IMR-90 (cell line): ENCODE measurements at regions not wholly inside any gene's neighbourhood (a gene's known extent, or its start where the extent isn't known, plus 50 kb on each side); places are given as distances from the start of the nearest gene placed in this dataset.

Experiments
- ATAC-seq: fragments of 200-7000 bp; cut with Tn5 transposase; 2 replicates; pipeline ENCODE4 v1.9.1; 2020; ENCODE audit warnings: low read depth, mild to moderate bottlenecking, moderate library complexity
- BruUV-seq: library from RNA; stranded (reverse); fragments of 400-500 nt; replicated peaks from 2 replicates; lab custom pipeline; 2021; lab: Mats Ljungman, UMichigan
- CTCF ChIA-PET: fragments of 300-600 bp; formaldehyde crosslinking; extraction: SDS; loops from one replicate; lab custom pipeline; 2021; ENCODE audit warnings: antibody characterized with exemption; lab: Yijun Ruan, JAX
- POLR2A ChIA-PET: fragments of 300-600 bp; sonication (Branson Sonifier 250); formaldehyde crosslinking; loops from one replicate; lab custom pipeline; 2022; ENCODE audit warnings: antibody characterized with exemption; ENCODE audit not compliant: unreplicated experiment; lab: Charles Lee
- DNase-seq: peaks from one replicate; pipeline ENCODE4 v3.0.0; 2013
- H2AFZ ChIP-seq: replicated peaks from 2 replicates; pipeline ENCODE3; 2013; ENCODE audit warnings: low read length, mild to moderate bottlenecking; ENCODE audit not compliant: poor library complexity
- H2AK5ac ChIP-seq: 2 replicates; pipeline ENCODE4 v1.6.1; 2013; ENCODE audit warnings: low read depth, low read length, inconsistent platforms
- H2AK9ac ChIP-seq: replicated peaks from 2 replicates; pipeline ENCODE3; 2013; ENCODE audit warnings: mild to moderate bottlenecking, low read depth, low read length, moderate library complexity; ENCODE audit not compliant: poor library complexity
- H2BK120ac ChIP-seq: 2 replicates; pipeline ENCODE4 v1.6.1; 2013; ENCODE audit warnings: low read depth, low read length, inconsistent platforms
- H2BK15ac ChIP-seq: 3 replicates; pipeline ENCODE4 v1.6.1; 2013; ENCODE audit warnings: low read depth, low read length, inconsistent platforms
- H2BK20ac ChIP-seq: 2 replicates; pipeline ENCODE4 v1.6.1; 2013; ENCODE audit warnings: low read depth, mild to moderate bottlenecking, inconsistent platforms, low read length, moderate library complexity
- H2BK5ac ChIP-seq: 2 replicates; pipeline ENCODE4 v1.6.1; 2013; ENCODE audit warnings: mild to moderate bottlenecking, low read depth, low read length, inconsistent platforms; ENCODE audit not compliant: poor library complexity, severe bottlenecking
- H3K14ac ChIP-seq: replicated peaks from 2 replicates; pipeline ENCODE4 v1.6.1; 2013; ENCODE audit warnings: low read depth, low read length, inconsistent platforms
- H3K18ac ChIP-seq: 2 replicates; pipeline ENCODE4 v1.6.1; 2013; ENCODE audit warnings: low read depth, low read length, control low read depth
- H3K23ac ChIP-seq: 2 replicates; pipeline ENCODE4 v1.6.1; 2013; ENCODE audit warnings: low read depth, low read length, inconsistent platforms
- H3K27ac ChIP-seq: 2 replicates; pipeline ENCODE4 v1.5.1; 2013; ENCODE audit warnings: mild to moderate bottlenecking, control low read depth, low read length; ENCODE audit not compliant: insufficient read depth
- H3K27me3 ChIP-seq: 2 replicates; pipeline ENCODE4 v1.6.1; 2013; ENCODE audit warnings: low read length; ENCODE audit not compliant: control insufficient read depth, insufficient read depth
- H3K36me3 ChIP-seq: 2 replicates; pipeline ENCODE4 v1.6.1; 2013; ENCODE audit warnings: low read length, mixed read lengths; ENCODE audit not compliant: control insufficient read depth, insufficient read depth
- H3K4ac ChIP-seq: 2 replicates; pipeline ENCODE4 v1.6.1; 2013; ENCODE audit warnings: low read depth, low read length, inconsistent platforms
- H3K4me1 ChIP-seq: 2 replicates; pipeline ENCODE4 v1.6.1; 2013; ENCODE audit warnings: low read length, mixed read lengths; ENCODE audit not compliant: control insufficient read depth, insufficient read depth
- H3K4me2 ChIP-seq: 2 replicates; pipeline ENCODE4 v1.6.1; 2013; ENCODE audit warnings: low read depth, mild to moderate bottlenecking, control low read depth, low read length, moderate library complexity
- H3K4me3 ChIP-seq: 2 replicates; pipeline ENCODE4 v1.5.1; 2013; ENCODE audit warnings: low read depth, mild to moderate bottlenecking, control low read depth, low read length, moderate library complexity; ENCODE audit not compliant: insufficient read depth
- H3K56ac ChIP-seq: 2 replicates; pipeline ENCODE4 v1.6.1; 2013; ENCODE audit warnings: low read length, inconsistent platforms; ENCODE audit not compliant: insufficient read depth; ENCODE audit errors: extremely low read depth
- H3K79me1 ChIP-seq, 2 experiments: 2 replicates each; pipeline ENCODE4 v1.6.1; 2013; ENCODE audit warnings: low read length in 2 of 2, inconsistent platforms in 1 of 2, low read depth in 1 of 2
- H3K9ac ChIP-seq: 2 replicates; pipeline ENCODE4 v1.6.1; 2013; ENCODE audit warnings: low read depth, low read length, control low read depth
- H3K9me1 ChIP-seq: 2 replicates; pipeline ENCODE4 v1.6.1; 2013; ENCODE audit warnings: low read length, inconsistent platforms; ENCODE audit not compliant: insufficient read depth
- H3K9me3 ChIP-seq: 2 replicates; pipeline ENCODE4 v1.6.1; 2013; ENCODE audit warnings: low read length; ENCODE audit not compliant: control insufficient read depth, insufficient read depth
- H4K20me1 ChIP-seq: 2 replicates; pipeline ENCODE4 v1.6.1; 2013; ENCODE audit warnings: low read length, inconsistent platforms; ENCODE audit not compliant: insufficient read depth
- H4K5ac ChIP-seq: 2 replicates; pipeline ENCODE4 v1.6.1; 2013; ENCODE audit warnings: mild to moderate bottlenecking, low read depth, low read length, control low read depth
- H4K8ac ChIP-seq, 2 experiments: 2 replicates each; pipeline ENCODE4 v1.6.1; 2013; ENCODE audit warnings: low read depth in 2 of 2, low read length in 2 of 2, control low read depth in 1 of 2, inconsistent platforms in 1 of 2
- H4K91ac ChIP-seq: 2 replicates; pipeline ENCODE4 v1.6.1; 2013; ENCODE audit warnings: low read depth, low read length, inconsistent platforms; ENCODE audit not compliant: insufficient read depth
- BHLHE40 ChIP-seq: fragments of 150-350 bp; IDR thresholded peaks from 2 replicates; pipeline ENCODE4 v1.6.1; 2016; ENCODE audit warnings: mild to moderate bottlenecking, low read depth, low read length
- CEBPB ChIP-seq: IDR thresholded peaks from 2 replicates; pipeline ENCODE4 v1.6.1; 2012; ENCODE audit warnings: low read depth, low read length, improper control_type of control experiment
- CHD1 ChIP-seq: IDR thresholded peaks from 2 replicates; pipeline ENCODE4 v1.6.1; 2012; ENCODE audit warnings: low read depth, low read length, improper control_type of control experiment
- ELK1 ChIP-seq: fragments of 150-350 bp; IDR thresholded peaks from 2 replicates; pipeline ENCODE4 v1.6.1; 2016; ENCODE audit warnings: low read depth, mild to moderate bottlenecking, low read length, moderate library complexity, borderline replicate concordance
- FOS ChIP-seq: fragments of 150-350 bp; IDR thresholded peaks from 2 replicates; pipeline ENCODE4 v1.6.1; 2016; ENCODE audit warnings: low read depth, low read length
- MAFK ChIP-seq: IDR thresholded peaks from 2 replicates; pipeline ENCODE4 v1.6.1; 2012; ENCODE audit warnings: low read depth, low read length, improper control_type of control experiment
- MAZ ChIP-seq: IDR thresholded peaks from 2 replicates; pipeline ENCODE4 v1.6.1; 2012; ENCODE audit warnings: low read depth, mild to moderate bottlenecking, low read length, improper control_type of control experiment, moderate library complexity, borderline replicate concordance
- MXI1 ChIP-seq: IDR thresholded peaks from 2 replicates; pipeline ENCODE4 v1.6.1; 2012; ENCODE audit warnings: low read depth, mild to moderate bottlenecking, low read length, moderate library complexity, borderline replicate concordance
- NFE2L2 ChIP-seq: fragments of 150-350 bp; IDR thresholded peaks from 2 replicates; pipeline ENCODE4 v1.6.1; 2016; ENCODE audit warnings: low read depth, mild to moderate bottlenecking, low read length
- RAD21 ChIP-seq: IDR thresholded peaks from 2 replicates; pipeline ENCODE4 v1.6.1; 2012; ENCODE audit warnings: low read length, improper control_type of control experiment
- RCOR1 ChIP-seq: IDR thresholded peaks from 2 replicates; pipeline ENCODE4 v1.6.1; 2012; ENCODE audit warnings: mild to moderate bottlenecking, low read length, improper control_type of control experiment; ENCODE audit not compliant: insufficient replicate concordance
- RFX5 ChIP-seq: IDR thresholded peaks from 2 replicates; pipeline ENCODE4 v1.8.0; 2012; ENCODE audit warnings: low read depth, mild to moderate bottlenecking, low read length, moderate library complexity
- SMC3 ChIP-seq: fragments of 150-350 bp; IDR thresholded peaks from 2 replicates; pipeline ENCODE4 v1.6.1; 2016; ENCODE audit warnings: low read depth, mild to moderate bottlenecking, antibody characterized with exemption, low read length, moderate library complexity
- WGBS, 2 experiments: methylation state at CpG; one replicate each; pipeline versions ENCODE4 v1.1.5 to v1.1.7; 2013; ENCODE audit warnings: missing lambda C conversion rate in 2 of 2; ENCODE audit not compliant: insufficient read length in 1 of 2; ENCODE audit errors: extremely low coverage in 2 of 2; 5-methylcytosine and 5-hydroxymethylcytosine counted together
- dilution Hi-C: fragments of 300-500 bp; cut with HindIII; formaldehyde crosslinking; loops from one replicate; pipeline ENCODE4 v1.14.3; 2018; ENCODE audit warnings: low sequenced_read_pairs; ENCODE audit not compliant: unreplicated experiment
- in situ Hi-C: fragments of 300-500 bp; cut with MboI; formaldehyde crosslinking; loops from 3 replicates; pipeline ENCODE4 v1.14.3; 2019; ENCODE audit warnings: low sequenced_read_pairs, inconsistent platforms, mixed read lengths
- intact Hi-C: fragments of 100-400 bp; cut with micrococcal nuclease; formaldehyde crosslinking; loops from 2 replicates; pipeline ENCODE4 v1.10.0; 2022
- TF ChIP-seq, protein P1 (sequence below): conservative IDR thresholded peaks from 2 replicates; pipeline ENCODE4 v1.5.1; 2012; ENCODE audit warnings: mild to moderate bottlenecking, low read depth, low read length, improper control_type of control experiment

DNA sequence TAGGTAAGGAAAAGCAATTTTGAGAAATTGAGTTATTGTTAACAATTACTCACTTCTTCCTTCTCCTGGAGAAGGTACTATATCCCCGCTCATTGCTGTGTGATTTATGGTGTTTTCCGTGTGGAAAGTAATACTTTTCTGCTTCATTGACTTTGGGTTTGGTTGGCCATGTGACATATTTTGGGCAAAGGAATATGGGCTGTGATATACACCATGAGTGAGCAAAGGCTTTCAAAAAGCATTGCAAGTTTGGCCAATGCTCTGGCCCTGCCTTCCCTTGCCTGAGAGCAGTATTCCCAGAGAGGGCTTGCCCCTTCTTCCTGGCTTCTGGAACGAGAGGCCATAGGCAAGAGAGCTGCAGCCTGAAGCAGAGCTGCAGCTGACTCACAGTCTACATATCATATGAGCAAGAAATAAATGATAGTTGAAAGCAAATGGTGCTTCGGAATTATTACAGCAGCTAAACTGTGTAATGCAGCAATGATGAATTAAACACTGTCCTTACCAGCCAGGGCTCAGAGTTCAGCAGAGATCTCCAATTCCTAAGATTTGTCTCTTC lies 216.8 kb upstream of the CD96 start:
- Histone ChIP-seq H3K79me1 (no peaks in the 10 kb centered on the region), H3K27me3 (no peaks in the 10 kb centered on the region), H3K4me1 (no peaks in the 10 kb centered on the region), H3K4me2 (no peak overlapping the region), H3K14ac (no peak overlapping the region), H3K56ac (no peak overlapping the region), H3K9ac (no peak overlapping the region), H4K8ac (no peak overlapping the region), H2AK5ac (no peak overlapping the region), H3K4me3 (no peak overlapping the region), H2BK15ac (no peak overlapping the region), H3K18ac (no peak overlapping the region), H3K4ac (no peak overlapping the region), H2BK20ac (no peak overlapping the region), H3K9me1 (no peaks in the 10 kb centered on the region; the same call in 1 of the 2 replicates), H4K5ac (no peak overlapping the region), H4K91ac (no peak overlapping the region), H2AK9ac (no peak overlapping the region), H3K23ac (no peak overlapping the region), H4K20me1 (no peaks in the 10 kb centered on the region), H2BK5ac (no peak overlapping the region), H2AFZ (no peak overlapping the region), H3K9me3 (no peaks in the 10 kb centered on the region), H2BK120ac (no peak overlapping the region), H3K27ac (no peak overlapping the region), H3K36me3 (no peaks in the 10 kb centered on the region)
- no TSS peak for BruUV-seq
- ATAC-seq: peak; percentile 61
- intact Hi-C loops: no loop called here
- in situ Hi-C loops: no loop called here
- ChIA-PET POLR2A (no interaction called here), CTCF (no interaction called here)
- dilution Hi-C loops: no loop called here
- peak; percentile 37 for DNase-seq
- TF ChIP-seq MXI1 (no peak), CHD1 (no peak), FOS (no peak), RFX5 (no peak), MAZ (no peak), RAD21 (no peak), SMC3 (no peak), NFE2L2 (no peak), ELK1 (no peak), CEBPB (no peak), RCOR1 (no peak), MAFK (no peak), BHLHE40 (no peak)
- TF ChIP-seq, protein P1, sequence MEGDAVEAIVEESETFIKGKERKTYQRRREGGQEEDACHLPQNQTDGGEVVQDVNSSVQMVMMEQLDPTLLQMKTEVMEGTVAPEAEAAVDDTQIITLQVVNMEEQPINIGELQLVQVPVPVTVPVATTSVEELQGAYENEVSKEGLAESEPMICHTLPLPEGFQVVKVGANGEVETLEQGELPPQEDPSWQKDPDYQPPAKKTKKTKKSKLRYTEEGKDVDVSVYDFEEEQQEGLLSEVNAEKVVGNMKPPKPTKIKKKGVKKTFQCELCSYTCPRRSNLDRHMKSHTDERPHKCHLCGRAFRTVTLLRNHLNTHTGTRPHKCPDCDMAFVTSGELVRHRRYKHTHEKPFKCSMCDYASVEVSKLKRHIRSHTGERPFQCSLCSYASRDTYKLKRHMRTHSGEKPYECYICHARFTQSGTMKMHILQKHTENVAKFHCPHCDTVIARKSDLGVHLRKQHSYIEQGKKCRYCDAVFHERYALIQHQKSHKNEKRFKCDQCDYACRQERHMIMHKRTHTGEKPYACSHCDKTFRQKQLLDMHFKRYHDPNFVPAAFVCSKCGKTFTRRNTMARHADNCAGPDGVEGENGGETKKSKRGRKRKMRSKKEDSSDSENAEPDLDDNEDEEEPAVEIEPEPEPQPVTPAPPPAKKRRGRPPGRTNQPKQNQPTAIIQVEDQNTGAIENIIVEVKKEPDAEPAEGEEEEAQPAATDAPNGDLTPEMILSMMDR: no peak
- no CpG with 5 or more reads among the region's 4 CpGs for WGBS, 2 experiments
